ENCODE measurements at regions not wholly inside any gene's neighbourhood (a gene's known extent, or its start where the extent isn't known, plus 50 kb on each side); places are given as distances from the start of the nearest gene placed in this dataset.

DNA sequence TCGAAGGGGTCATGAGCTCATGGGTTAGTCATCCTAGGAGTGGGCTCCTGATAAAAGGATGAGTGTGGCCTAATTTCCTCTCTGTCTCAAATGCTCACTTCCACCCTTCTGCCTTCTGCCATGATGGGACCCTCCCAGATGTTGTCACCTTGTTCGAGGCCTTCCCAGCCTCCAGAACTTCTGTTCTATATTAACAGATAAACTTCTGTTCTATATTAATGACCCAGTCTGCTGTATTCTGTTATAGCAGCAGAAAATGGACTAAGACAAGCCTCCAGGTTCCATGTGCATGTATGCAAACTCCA lies 583.2 kb downstream of the GLRX3 start:
- DNase-seq (no peak), ATAC-seq (ENCODE audit: insufficient read depth, low FRiP score) (no peak)
- no peak overlapping the region for H3K9ac ChIP-seq (ENCODE audit: insufficient read depth in 1 of 2, low read length in 2 of 2)
- H3K4me1 ChIP-seq (ENCODE audit: control insufficient read depth in 5 of 5, insufficient read depth in 5 of 5, low read length in 5 of 5), result no peaks in the 10 kb centered on the region
- no peak overlapping the region for H3K27ac ChIP-seq (ENCODE audit: low read depth in 1 of 2, low read length in 1 of 2)
- H3K4me3 ChIP-seq, result no peak overlapping the region
- TF ChIP-seq, protein P1, sequence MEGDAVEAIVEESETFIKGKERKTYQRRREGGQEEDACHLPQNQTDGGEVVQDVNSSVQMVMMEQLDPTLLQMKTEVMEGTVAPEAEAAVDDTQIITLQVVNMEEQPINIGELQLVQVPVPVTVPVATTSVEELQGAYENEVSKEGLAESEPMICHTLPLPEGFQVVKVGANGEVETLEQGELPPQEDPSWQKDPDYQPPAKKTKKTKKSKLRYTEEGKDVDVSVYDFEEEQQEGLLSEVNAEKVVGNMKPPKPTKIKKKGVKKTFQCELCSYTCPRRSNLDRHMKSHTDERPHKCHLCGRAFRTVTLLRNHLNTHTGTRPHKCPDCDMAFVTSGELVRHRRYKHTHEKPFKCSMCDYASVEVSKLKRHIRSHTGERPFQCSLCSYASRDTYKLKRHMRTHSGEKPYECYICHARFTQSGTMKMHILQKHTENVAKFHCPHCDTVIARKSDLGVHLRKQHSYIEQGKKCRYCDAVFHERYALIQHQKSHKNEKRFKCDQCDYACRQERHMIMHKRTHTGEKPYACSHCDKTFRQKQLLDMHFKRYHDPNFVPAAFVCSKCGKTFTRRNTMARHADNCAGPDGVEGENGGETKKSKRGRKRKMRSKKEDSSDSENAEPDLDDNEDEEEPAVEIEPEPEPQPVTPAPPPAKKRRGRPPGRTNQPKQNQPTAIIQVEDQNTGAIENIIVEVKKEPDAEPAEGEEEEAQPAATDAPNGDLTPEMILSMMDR (IDR thresholded peaks at IDR 0.05; ENCODE audit: control extremely low read depth, extremely low read depth), result no peak
- H3K27me3 ChIP-seq (ENCODE audit: control insufficient read depth in 3 of 3, insufficient read depth in 3 of 3, low read length in 2 of 3), result peaks cover 0 to 6% (median 3%) of the 10 kb centered on the region in 3 donors
- H3K36me3 ChIP-seq (ENCODE audit: control insufficient read depth in 4 of 4, insufficient read depth in 4 of 4, low read length in 4 of 4), result no peaks in the 10 kb centered on the region
- H3K9me3 ChIP-seq (ENCODE audit: control insufficient read depth in 4 of 4, insufficient read depth in 3 of 4, low read length in 3 of 4), result no peaks in the 10 kb centered on the region
- WGBS, 2 donors, result 64 to 87% methylated on average over 2 of the region's 2 CpGs

DNA sequence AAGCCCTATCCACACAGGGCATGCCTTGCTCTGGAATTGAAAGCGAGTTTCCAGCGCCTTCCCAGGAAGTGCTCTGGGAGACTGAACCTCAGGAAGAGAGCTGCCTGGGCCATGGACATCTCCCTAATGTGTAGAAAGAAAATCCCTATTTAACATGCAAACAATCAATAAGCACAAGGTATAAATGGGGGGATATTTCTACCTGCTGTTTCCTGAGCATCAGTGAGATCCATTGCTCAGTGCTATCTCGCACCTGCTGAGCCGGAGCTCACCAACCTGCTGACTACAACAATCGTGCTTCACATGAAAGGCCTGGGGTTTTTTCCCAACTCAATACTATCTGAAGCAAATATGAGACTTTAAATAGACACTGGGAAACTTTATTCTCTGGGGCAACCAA lies 584.0 kb downstream of the GLRX3 start:
- ATAC-seq (ENCODE audit: insufficient read depth, low FRiP score) (no peak), DNase-seq (no peak)
- H3K27ac ChIP-seq (ENCODE audit: low read depth in 1 of 2, low read length in 1 of 2), result no peak overlapping the region
- WGBS, 2 donors, result 83% methylated on average over 5 of the region's 5 CpGs
- no peaks in the 10 kb centered on the region for H3K36me3 ChIP-seq (ENCODE audit: control insufficient read depth in 4 of 4, insufficient read depth in 4 of 4, low read length in 4 of 4)
- no peaks in the 10 kb centered on the region for H3K4me1 ChIP-seq (ENCODE audit: control insufficient read depth in 5 of 5, insufficient read depth in 5 of 5, low read length in 5 of 5)
- peaks cover 0 to 6% (median 3%) of the 10 kb centered on the region in 3 donors for H3K27me3 ChIP-seq (ENCODE audit: control insufficient read depth in 3 of 3, insufficient read depth in 3 of 3, low read length in 2 of 3)
- H3K9ac ChIP-seq (ENCODE audit: insufficient read depth in 1 of 2, low read length in 2 of 2), result no peak overlapping the region
- H3K9me3 ChIP-seq (ENCODE audit: control insufficient read depth in 4 of 4, insufficient read depth in 3 of 4, low read length in 3 of 4), result no peaks in the 10 kb centered on the region
- TF ChIP-seq, protein P1 (IDR thresholded peaks at IDR 0.05; ENCODE audit: control extremely low read depth, extremely low read depth), result no peak
- H3K4me3 ChIP-seq, result no peak overlapping the region

DNA sequence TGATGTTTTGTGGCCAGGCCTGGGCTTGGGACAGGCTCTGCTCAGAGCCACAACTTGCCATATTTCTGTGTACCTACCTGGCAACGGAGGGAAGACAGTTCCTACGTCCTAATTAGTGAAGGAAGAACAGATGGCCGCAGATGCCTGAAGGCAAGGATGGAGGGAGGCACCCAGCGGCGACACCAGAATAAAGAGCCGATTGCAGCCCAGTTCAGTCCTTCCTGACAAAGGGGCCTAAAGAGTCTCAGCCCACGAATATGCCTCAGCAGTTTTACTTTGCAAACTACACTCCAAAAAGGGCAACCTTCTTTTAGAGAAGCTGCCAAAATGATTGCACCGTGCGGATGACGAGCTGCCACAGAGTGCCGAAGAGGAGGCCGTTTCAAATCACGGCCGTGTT lies 585.8 kb downstream of the GLRX3 start:
- ATAC-seq (ENCODE audit: insufficient read depth, low FRiP score) (no peak), DNase-seq (no peak)
- Histone ChIP-seq H3K27me3 (ENCODE audit: control insufficient read depth in 3 of 3, insufficient read depth in 3 of 3, low read length in 2 of 3) (peaks cover 0 to 6% (median 0%) of the 10 kb centered on the region in 3 donors), H3K4me1 (ENCODE audit: control insufficient read depth in 5 of 5, insufficient read depth in 5 of 5, low read length in 5 of 5) (no peaks in the 10 kb centered on the region), H3K9me3 (ENCODE audit: control insufficient read depth in 4 of 4, insufficient read depth in 3 of 4, low read length in 3 of 4) (no peaks in the 10 kb centered on the region), H3K9ac (ENCODE audit: insufficient read depth in 1 of 2, low read length in 2 of 2) (no peak overlapping the region), H3K27ac (ENCODE audit: low read depth in 1 of 2, low read length in 1 of 2) (no peak overlapping the region), H3K36me3 (ENCODE audit: control insufficient read depth in 4 of 4, insufficient read depth in 4 of 4, low read length in 4 of 4) (no peaks in the 10 kb centered on the region), H3K4me3 (no peak overlapping the region)
- TF ChIP-seq, protein P1 (IDR thresholded peaks at IDR 0.05; ENCODE audit: control extremely low read depth, extremely low read depth), result no peak
- 68 to 78% methylated on average over 14 of the region's 14 CpGs for WGBS, 2 donors

DNA sequence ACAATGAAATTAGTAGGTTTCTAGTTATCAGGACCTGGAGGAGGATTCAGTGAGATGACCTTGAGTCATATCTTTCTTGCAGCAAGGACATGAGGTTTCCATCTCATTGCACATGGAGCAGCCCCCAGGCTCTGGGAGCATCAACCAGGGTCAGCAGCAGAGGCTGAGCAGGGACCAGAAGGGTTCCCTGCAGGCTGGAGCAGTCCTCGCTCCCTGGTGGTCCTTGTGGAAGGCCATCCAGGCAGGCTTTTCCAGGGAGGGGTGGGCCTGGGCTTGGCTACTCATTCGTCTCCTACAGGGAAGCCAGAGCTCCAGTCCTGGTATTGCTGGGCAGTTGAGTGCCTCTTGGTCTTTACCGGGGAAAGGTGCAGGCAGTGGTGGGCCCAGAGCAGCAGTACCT lies 587.5 kb downstream of the GLRX3 start:
- no peak for ATAC-seq (ENCODE audit: insufficient read depth, low FRiP score)
- WGBS, 2 donors, result 87 to 90% methylated on average over 3 of the region's 3 CpGs
- no peak overlapping the region for H3K4me3 ChIP-seq

More for the DNA sequence above, 587.5 kb downstream of the GLRX3 start:
- no peak for DNase-seq
- no peak overlapping the region for H3K9ac ChIP-seq (ENCODE audit: insufficient read depth in 1 of 2, low read length in 2 of 2)
- H3K9me3 ChIP-seq (ENCODE audit: control insufficient read depth in 4 of 4, insufficient read depth in 3 of 4, low read length in 3 of 4), result no peaks in the 10 kb centered on the region
- no peaks in the 10 kb centered on the region for H3K27me3 ChIP-seq (ENCODE audit: control insufficient read depth in 3 of 3, insufficient read depth in 3 of 3, low read length in 2 of 3)
- TF ChIP-seq, protein P1 (IDR thresholded peaks at IDR 0.05; ENCODE audit: control extremely low read depth, extremely low read depth), result no peak
- no peak overlapping the region for H3K27ac ChIP-seq (ENCODE audit: low read depth in 1 of 2, low read length in 1 of 2)
- H3K4me1 ChIP-seq (ENCODE audit: control insufficient read depth in 5 of 5, insufficient read depth in 5 of 5, low read length in 5 of 5), result no peaks in the 10 kb centered on the region
- no peaks in the 10 kb centered on the region for H3K36me3 ChIP-seq (ENCODE audit: control insufficient read depth in 4 of 4, insufficient read depth in 4 of 4, low read length in 4 of 4)
